ENCODE measurements at regions not wholly inside any gene's neighbourhood (a gene's known extent, or its start where the extent isn't known, plus 50 kb on each side); places are given as distances from the start of the nearest gene placed in this dataset.
"Not testable (repeated sequence)": the region's sequence is repeated elsewhere in the genome, so short reads cannot be mapped to it uniquely, and the experiment has no call there.

DNA sequence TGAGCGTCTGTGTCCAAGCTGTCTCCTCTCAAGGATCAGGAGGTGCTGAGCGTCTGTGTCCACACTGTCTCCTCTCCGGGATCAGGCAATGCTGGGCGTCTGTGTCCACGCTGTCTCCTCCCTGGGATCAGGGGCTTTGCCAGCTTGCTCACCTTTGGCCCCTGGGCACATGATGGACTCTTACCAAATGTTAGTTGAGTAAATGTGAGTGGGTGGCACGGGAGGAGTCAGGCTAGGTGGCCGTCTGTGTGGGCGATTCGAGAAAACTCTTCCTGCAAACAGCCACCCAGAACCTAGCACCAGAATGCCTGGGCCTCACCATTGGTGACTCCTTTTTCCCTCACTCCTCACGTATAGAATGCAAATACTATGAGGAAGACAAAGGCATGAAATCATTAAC, 162.9 kb downstream of the LAT start:
- not testable (repeated sequence) for TF ChIP-seq SIN3A (IDR thresholded peaks at IDR 0.05; ENCODE audit: low read depth, low read length); MYC (IDR thresholded peaks at IDR 0.05; ENCODE audit: insufficient read depth, insufficient read length, insufficient replicate concordance, low read length, severe bottlenecking); JUND (IDR thresholded peaks at IDR 0.05; ENCODE audit: low read depth, low read length)
- TF ChIP-seq, protein P1, sequence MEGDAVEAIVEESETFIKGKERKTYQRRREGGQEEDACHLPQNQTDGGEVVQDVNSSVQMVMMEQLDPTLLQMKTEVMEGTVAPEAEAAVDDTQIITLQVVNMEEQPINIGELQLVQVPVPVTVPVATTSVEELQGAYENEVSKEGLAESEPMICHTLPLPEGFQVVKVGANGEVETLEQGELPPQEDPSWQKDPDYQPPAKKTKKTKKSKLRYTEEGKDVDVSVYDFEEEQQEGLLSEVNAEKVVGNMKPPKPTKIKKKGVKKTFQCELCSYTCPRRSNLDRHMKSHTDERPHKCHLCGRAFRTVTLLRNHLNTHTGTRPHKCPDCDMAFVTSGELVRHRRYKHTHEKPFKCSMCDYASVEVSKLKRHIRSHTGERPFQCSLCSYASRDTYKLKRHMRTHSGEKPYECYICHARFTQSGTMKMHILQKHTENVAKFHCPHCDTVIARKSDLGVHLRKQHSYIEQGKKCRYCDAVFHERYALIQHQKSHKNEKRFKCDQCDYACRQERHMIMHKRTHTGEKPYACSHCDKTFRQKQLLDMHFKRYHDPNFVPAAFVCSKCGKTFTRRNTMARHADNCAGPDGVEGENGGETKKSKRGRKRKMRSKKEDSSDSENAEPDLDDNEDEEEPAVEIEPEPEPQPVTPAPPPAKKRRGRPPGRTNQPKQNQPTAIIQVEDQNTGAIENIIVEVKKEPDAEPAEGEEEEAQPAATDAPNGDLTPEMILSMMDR (IDR thresholded peaks at IDR 0.05 in 2 of 3, conservative IDR thresholded peaks at IDR 0.05 in 1 of 3; ENCODE audit: control insufficient read depth in 2 of 3, extremely low read depth in 1 of 3, insufficient read depth in 1 of 3, low read depth in 3 of 3, low read length in 3 of 3) = not testable (repeated sequence)
- TF ChIP-seq, protein P2, sequence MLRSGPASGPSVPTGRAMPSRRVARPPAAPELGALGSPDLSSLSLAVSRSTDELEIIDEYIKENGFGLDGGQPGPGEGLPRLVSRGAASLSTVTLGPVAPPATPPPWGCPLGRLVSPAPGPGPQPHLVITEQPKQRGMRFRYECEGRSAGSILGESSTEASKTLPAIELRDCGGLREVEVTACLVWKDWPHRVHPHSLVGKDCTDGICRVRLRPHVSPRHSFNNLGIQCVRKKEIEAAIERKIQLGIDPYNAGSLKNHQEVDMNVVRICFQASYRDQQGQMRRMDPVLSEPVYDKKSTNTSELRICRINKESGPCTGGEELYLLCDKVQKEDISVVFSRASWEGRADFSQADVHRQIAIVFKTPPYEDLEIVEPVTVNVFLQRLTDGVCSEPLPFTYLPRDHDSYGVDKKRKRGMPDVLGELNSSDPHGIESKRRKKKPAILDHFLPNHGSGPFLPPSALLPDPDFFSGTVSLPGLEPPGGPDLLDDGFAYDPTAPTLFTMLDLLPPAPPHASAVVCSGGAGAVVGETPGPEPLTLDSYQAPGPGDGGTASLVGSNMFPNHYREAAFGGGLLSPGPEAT (IDR thresholded peaks at IDR 0.05; ENCODE audit: low read depth) = not testable (repeated sequence)

Data from GM12878 (cell line).